SU-DHL-6 (cell line): ENCODE measurements at regions not wholly inside any gene's neighbourhood (a gene's known extent, or its start where the extent isn't known, plus 50 kb on each side); places are given as distances from the start of the nearest gene placed in this dataset.
"Not testable (repeated sequence)": the region's sequence is repeated elsewhere in the genome, so short reads cannot be mapped to it uniquely, and the experiment has no call there.

ENCODE experiments used
- EZH2phosphoT487 ChIP-seq: fragments of 200-600 bp; sonication (generic), shearing (Covaris generic); conservative IDR thresholded peaks from 2 replicates; pipeline ENCODE4 v1.6.1; 2018; ENCODE audit warnings: mild to moderate bottlenecking, antibody characterized with exemption, low read length, moderate library complexity, mixed read lengths
- TF ChIP-seq, protein P1 (sequence below): fragments of 200-600 bp; sonication (generic); IDR thresholded peaks from one replicate; pipeline ENCODE4 v1.5.1; 2017; ENCODE audit warnings: antibody characterized with exemption, mild to moderate bottlenecking, low read length, moderate library complexity; ENCODE audit not compliant: insufficient read depth, poor library complexity, severe bottlenecking

DNA sequence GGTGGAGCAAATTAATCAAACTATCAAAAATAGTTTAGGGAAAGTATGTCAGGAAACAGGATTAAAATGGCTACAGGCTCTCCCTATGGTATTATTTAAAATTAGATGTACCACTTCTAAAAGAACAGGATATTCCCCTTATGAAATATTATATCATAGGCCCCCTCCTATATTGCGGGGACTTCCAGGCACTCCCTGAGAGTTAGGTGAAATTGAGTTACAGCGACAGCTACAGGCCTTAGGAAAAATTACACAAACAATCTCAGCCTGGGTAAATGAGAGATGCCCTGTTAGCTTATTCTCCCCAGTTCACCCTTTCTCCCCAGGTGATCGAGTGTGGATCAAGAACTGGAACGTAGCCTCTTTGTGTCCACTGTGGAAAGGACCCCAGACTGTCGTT lies 86.7 kb upstream of the DEFB108B start:
- not testable (repeated sequence) for TF ChIP-seq EZH2phosphoT487
- TF ChIP-seq, protein P1, sequence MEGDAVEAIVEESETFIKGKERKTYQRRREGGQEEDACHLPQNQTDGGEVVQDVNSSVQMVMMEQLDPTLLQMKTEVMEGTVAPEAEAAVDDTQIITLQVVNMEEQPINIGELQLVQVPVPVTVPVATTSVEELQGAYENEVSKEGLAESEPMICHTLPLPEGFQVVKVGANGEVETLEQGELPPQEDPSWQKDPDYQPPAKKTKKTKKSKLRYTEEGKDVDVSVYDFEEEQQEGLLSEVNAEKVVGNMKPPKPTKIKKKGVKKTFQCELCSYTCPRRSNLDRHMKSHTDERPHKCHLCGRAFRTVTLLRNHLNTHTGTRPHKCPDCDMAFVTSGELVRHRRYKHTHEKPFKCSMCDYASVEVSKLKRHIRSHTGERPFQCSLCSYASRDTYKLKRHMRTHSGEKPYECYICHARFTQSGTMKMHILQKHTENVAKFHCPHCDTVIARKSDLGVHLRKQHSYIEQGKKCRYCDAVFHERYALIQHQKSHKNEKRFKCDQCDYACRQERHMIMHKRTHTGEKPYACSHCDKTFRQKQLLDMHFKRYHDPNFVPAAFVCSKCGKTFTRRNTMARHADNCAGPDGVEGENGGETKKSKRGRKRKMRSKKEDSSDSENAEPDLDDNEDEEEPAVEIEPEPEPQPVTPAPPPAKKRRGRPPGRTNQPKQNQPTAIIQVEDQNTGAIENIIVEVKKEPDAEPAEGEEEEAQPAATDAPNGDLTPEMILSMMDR: not testable (repeated sequence)
